Progenitor cell of endocrine pancreas (in vitro differentiated cells): ENCODE measurements at regions not wholly inside any gene's neighbourhood (a gene's known extent, or its start where the extent isn't known, plus 50 kb on each side); places are given as distances from the start of the nearest gene placed in this dataset.
A peak's percentile ranks its signal among the peaks of the same experiment; 100 is the strongest.

ENCODE experiments used
- DNase-seq: peaks from one replicate; pipeline ENCODE4 v3.0.0; 2021; ENCODE audit warnings: low spot score; ENCODE audit not compliant: unreplicated experiment
- H3K27ac Mint-ChIP-seq: 2 replicates; pipeline ENCODE4 v1.8.0; 2021; ENCODE audit warnings: mild to moderate bottlenecking, moderate library complexity, mixed read lengths
- H3K27me3 Mint-ChIP-seq: 2 replicates; pipeline ENCODE4 v1.8.0; 2021; ENCODE audit warnings: mixed read lengths
- H3K36me3 Mint-ChIP-seq: 2 replicates; pipeline ENCODE4 v1.8.0; 2022; ENCODE audit warnings: mixed read lengths; ENCODE audit not compliant: insufficient read depth
- H3K4me1 Mint-ChIP-seq: 2 replicates; pipeline ENCODE4 v1.8.0; 2021; ENCODE audit warnings: low read depth, mixed read lengths
- H3K4me3 Mint-ChIP-seq: 2 replicates; pipeline ENCODE4 v1.8.0; 2021; ENCODE audit warnings: low read depth, mild to moderate bottlenecking, moderate library complexity, mixed read lengths
- H3K9me3 Mint-ChIP-seq: 2 replicates; pipeline ENCODE4 v1.8.0; 2021; ENCODE audit warnings: low read depth, mixed read lengths
- CTCF ChIP-seq: fragments of 200-600 bp; sonication (generic); IDR thresholded peaks from one replicate; pipeline ENCODE4 v1.5.0; 2021; ENCODE audit warnings: antibody characterized with exemption, mild to moderate bottlenecking; ENCODE audit not compliant: unreplicated experiment

DNA sequence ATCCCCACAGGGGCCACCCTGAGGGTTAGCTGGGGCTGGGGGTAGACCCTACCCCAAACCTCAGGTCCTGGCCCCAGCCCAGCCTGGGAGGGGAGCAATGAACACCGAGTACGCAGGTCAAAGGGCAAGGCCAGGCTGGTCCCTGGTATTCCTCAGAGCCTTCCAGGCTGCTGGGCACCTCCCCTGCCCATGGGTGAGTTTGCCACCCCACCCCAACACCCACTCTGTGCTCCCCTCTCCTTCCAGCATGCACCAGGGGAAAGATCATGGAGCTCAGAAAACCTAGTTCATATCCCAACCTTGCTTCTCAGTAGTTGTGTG lies 103.9 kb upstream of the FOXP4 start:
- DNase-seq: no peak
- TF ChIP-seq CTCF: no peak
- Mint-ChIP-seq H3K27me3 (no peaks in the 10 kb centered on the region), H3K27ac (peak overlapping the region; percentile 92), H3K4me3 (no peak overlapping the region), H3K9me3 (no peaks in the 10 kb centered on the region), H3K4me1 (peaks cover 40% of the 10 kb centered on the region), H3K36me3 (no peaks in the 10 kb centered on the region)

- Mint-ChIP-seq H3K4me3 (peak overlapping the region; percentile 27), H3K27me3 (no peaks in the 10 kb centered on the region), H3K27ac (peak overlapping the region; percentile 92), H3K9me3 (no peaks in the 10 kb centered on the region), H3K36me3 (no peaks in the 10 kb centered on the region), H3K4me1 (peaks cover 38% of the 10 kb centered on the region)
- DNase-seq: peak; percentile 76
- TF ChIP-seq CTCF: peak; percentile 96
Measured at GRCh38 chr6:41442800-41443501, 103.2 kb upstream of the FOXP4 start.

DNA sequence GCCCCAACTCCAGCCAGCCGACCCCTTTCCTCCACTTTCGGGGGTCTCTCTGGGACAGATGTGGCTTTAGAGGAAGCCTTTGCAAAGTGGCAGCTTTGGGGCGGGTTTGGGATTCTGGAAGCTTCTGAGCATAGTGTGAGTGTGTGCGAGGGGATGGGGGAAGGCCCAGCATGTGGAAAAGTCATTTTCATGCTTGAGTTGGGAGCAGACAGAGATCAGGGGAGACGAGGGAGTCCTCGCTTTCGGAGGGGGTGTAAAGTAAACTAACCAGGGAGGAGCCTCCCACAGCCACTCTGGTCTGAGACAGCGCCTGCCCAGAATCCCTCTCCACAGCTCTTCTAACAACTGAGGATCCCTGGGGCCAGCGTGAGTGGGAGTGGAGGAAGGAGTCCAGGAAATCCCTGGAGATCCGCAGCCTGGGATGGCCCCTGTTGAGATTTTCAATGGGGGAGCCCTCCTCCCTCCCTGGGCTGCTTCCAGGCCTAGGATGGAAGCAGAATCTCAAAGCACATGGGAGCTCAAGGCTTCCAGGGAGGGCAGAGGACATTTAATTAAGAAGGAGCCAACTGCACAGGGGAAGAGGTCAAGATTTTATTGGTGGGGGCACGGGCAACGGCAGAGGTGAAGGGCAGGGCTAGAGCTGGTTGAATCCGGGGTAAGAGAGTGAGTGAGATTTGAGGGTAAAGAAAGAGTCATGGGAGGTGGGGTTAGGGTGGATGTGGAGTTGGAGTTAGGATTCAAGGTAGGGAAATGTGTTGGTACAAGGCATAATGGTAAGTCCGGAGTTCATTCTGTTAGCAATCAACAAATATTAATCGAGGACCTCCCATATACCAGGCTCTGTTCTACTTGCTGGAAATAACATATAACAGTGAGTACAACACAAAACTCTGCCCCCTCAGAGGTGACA lies 102.3 kb upstream of the FOXP4 start:
- Mint-ChIP-seq H3K36me3 (no peaks in the 10 kb centered on the region), H3K4me3 (peak overlapping the region; percentile 55), H3K4me1 (peaks cover 39% of the 10 kb centered on the region), H3K9me3 (no peaks in the 10 kb centered on the region), H3K27ac (peak overlapping the region; percentile 88), H3K27me3 (no peaks in the 10 kb centered on the region)
- no peak for DNase-seq
- TF ChIP-seq CTCF: no peak

- Mint-ChIP-seq H3K9me3 (no peaks in the 10 kb centered on the region), H3K36me3 (no peaks in the 10 kb centered on the region), H3K4me1 (peaks cover 33% of the 10 kb centered on the region), H3K4me3 (no peak overlapping the region), H3K27me3 (no peaks in the 10 kb centered on the region), H3K27ac (no peak overlapping the region)
- DNase-seq: no peak
- no peak for TF ChIP-seq CTCF
Measured at GRCh38 chr6:41445261-41445660, 100.9 kb upstream of the FOXP4 start.

DNA sequence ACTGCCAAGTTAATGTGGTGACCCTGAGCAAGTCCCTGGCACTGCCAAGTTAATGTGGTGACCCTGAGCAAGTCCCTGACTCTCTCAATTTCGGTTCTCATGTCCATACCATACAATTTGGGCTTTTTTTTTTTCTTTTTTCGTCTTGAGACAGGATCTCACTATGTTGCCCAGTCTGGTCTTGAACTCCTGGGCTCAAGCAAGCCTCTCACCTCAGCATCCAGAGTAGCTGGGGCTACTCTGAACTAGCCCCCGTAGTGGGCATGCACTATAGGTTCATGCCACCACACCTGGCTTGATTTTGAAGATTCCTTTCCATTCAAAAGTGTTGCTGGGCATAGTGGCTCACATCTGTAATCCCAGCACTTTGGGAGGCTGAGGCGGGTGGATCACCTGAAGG lies 100.0 kb upstream of the FOXP4 start:
- no peak for DNase-seq
- no peaks in the 10 kb centered on the region for H3K27me3 Mint-ChIP-seq
- peaks cover 36% of the 10 kb centered on the region for H3K4me1 Mint-ChIP-seq
- no peaks in the 10 kb centered on the region for H3K9me3 Mint-ChIP-seq
- H3K27ac Mint-ChIP-seq: no peak overlapping the region
- H3K36me3 Mint-ChIP-seq: no peaks in the 10 kb centered on the region
- TF ChIP-seq CTCF: no peak
- H3K4me3 Mint-ChIP-seq: no peak overlapping the region
